KMS-11 (cell line): ENCODE measurements at regions not wholly inside any gene's neighbourhood (a gene's known extent, or its start where the extent isn't known, plus 50 kb on each side); places are given as distances from the start of the nearest gene placed in this dataset.

ENCODE experiments used
- H2AFZ ChIP-seq: fragments of 200-600 bp; sonication (generic); 2 replicates; pipeline ENCODE4 v1.6.1; 2016; ENCODE audit warnings: antibody characterized with exemption, mixed run types, low read depth
- H3K27ac ChIP-seq: fragments of 200-600 bp; sonication (generic); 2 replicates; pipeline ENCODE4 v1.6.1; 2016; ENCODE audit warnings: mild to moderate bottlenecking, mixed run types
- H3K27me3 ChIP-seq: fragments of 200-600 bp; sonication (generic); 2 replicates; pipeline ENCODE4 v1.6.1; 2017; ENCODE audit warnings: mild to moderate bottlenecking, low read depth, mixed run types, moderate library complexity; ENCODE audit not compliant: insufficient read depth
- H3K36me3 ChIP-seq: fragments of 200-600 bp; sonication (generic); 2 replicates; pipeline ENCODE4 v1.6.1; 2017; ENCODE audit warnings: mild to moderate bottlenecking, mixed run types; ENCODE audit not compliant: insufficient read depth
- H3K4me1 ChIP-seq: fragments of 200-600 bp; sonication (generic); 2 replicates; pipeline ENCODE4 v1.6.1; 2016; ENCODE audit warnings: mild to moderate bottlenecking, low read depth, mixed run types; ENCODE audit not compliant: poor library complexity, severe bottlenecking
- H3K4me2 ChIP-seq: fragments of 200-600 bp; sonication (generic); 2 replicates; pipeline ENCODE4 v1.7.0; 2016; ENCODE audit warnings: mild to moderate bottlenecking, mixed run types
- H3K4me3 ChIP-seq: fragments of 200-600 bp; sonication (generic); IDR thresholded peaks from 2 replicates; pipeline ENCODE4 v1.6.1; 2017; ENCODE audit warnings: low read depth, low read length, mixed read lengths; ENCODE audit not compliant: insufficient read depth
- H3K79me2 ChIP-seq: fragments of 200-600 bp; sonication (generic); 2 replicates; pipeline ENCODE4 v1.6.1; 2016; ENCODE audit warnings: low read depth, mixed run types; ENCODE audit not compliant: insufficient read depth
- H3K9ac ChIP-seq: fragments of 200-600 bp; sonication (generic); 2 replicates; pipeline ENCODE4 v1.6.1; 2016; ENCODE audit warnings: mild to moderate bottlenecking, mixed run types
- H4K20me1 ChIP-seq: fragments of 200-600 bp; sonication (generic); 2 replicates; pipeline ENCODE4 v1.6.1; 2016; ENCODE audit warnings: mild to moderate bottlenecking, mixed run types; ENCODE audit not compliant: insufficient read depth
- TF ChIP-seq, protein P1 (sequence below): fragments of 200-600 bp; sonication (generic); conservative IDR thresholded peaks from 2 replicates; pipeline ENCODE4 v1.6.1; 2017; ENCODE audit warnings: low read depth, mild to moderate bottlenecking, antibody characterized with exemption, low read length, moderate library complexity, mixed read lengths

GRCh38 chr10:77715536-77715935, 77.9 kb upstream of the KCNMA1 start:
- H3K4me3 ChIP-seq, result no peak overlapping the region

GRCh38 chr10:77715088-77715487, 77.5 kb upstream of the KCNMA1 start:
- H3K4me3 ChIP-seq, result no peak overlapping the region
- no peak overlapping the region for H3K9ac ChIP-seq
- H3K79me2 ChIP-seq, result no peaks in the 10 kb centered on the region
- TF ChIP-seq, protein P1, sequence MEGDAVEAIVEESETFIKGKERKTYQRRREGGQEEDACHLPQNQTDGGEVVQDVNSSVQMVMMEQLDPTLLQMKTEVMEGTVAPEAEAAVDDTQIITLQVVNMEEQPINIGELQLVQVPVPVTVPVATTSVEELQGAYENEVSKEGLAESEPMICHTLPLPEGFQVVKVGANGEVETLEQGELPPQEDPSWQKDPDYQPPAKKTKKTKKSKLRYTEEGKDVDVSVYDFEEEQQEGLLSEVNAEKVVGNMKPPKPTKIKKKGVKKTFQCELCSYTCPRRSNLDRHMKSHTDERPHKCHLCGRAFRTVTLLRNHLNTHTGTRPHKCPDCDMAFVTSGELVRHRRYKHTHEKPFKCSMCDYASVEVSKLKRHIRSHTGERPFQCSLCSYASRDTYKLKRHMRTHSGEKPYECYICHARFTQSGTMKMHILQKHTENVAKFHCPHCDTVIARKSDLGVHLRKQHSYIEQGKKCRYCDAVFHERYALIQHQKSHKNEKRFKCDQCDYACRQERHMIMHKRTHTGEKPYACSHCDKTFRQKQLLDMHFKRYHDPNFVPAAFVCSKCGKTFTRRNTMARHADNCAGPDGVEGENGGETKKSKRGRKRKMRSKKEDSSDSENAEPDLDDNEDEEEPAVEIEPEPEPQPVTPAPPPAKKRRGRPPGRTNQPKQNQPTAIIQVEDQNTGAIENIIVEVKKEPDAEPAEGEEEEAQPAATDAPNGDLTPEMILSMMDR, result peak; percentile 76
- no peaks in the 10 kb centered on the region; the same call in 1 of the 2 replicates for H3K27me3 ChIP-seq
- H2AFZ ChIP-seq, result no peak overlapping the region
- H3K27ac ChIP-seq, result no peak overlapping the region
- no peaks in the 10 kb centered on the region for H3K36me3 ChIP-seq
- H3K4me1 ChIP-seq, result no peaks in the 10 kb centered on the region
- H3K4me2 ChIP-seq, result no peak overlapping the region
- H4K20me1 ChIP-seq, result no peaks in the 10 kb centered on the region

More at GRCh38 chr10:77715536-77715935, 77.9 kb upstream of the KCNMA1 start:
- Histone ChIP-seq H3K4me2 (no peak overlapping the region), H3K27me3 (no peaks in the 10 kb centered on the region; the same call in 1 of the 2 replicates), H2AFZ (no peak overlapping the region), H3K27ac (no peak overlapping the region), H3K36me3 (no peaks in the 10 kb centered on the region), H3K9ac (no peak overlapping the region), H3K4me1 (no peaks in the 10 kb centered on the region), H3K79me2 (no peaks in the 10 kb centered on the region), H4K20me1 (no peaks in the 10 kb centered on the region)
- TF ChIP-seq, protein P1, result no peak

DNA sequence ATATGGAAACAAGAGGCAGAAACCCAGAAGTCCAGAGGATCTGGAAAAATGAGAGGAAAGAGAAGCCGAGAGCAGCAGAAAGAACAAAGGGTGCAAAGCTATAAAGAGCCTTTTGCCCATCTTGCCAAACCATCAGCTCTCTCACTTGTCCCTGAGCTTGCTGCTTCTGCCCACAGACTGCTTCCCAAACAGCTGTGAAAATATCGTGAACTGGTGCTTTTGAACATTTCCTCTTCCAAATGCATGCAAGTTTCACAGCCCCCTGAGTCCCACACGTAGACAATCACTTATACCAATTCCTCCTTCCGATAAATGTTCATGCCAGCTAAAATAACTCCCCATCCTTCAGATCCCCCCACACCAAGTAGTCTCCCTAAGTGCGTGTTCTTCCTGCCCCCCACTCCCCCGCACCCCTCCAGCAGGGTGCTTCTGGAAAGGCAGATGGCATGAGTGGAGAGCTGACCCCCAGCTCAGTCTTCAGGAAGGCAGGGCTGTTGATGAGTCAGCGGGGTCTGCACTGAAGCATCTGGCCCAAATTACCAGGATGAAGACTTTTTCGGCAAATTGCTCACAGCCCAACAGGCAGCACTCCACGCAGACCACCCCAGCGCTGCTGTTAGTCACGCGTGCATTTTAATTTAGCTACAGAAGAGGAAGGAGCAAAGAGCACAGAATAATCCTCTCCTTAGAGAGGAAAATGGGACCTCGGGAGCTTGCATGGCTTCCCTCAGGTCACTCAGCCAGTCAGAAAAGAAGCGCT, 76.1 kb upstream of the KCNMA1 start:
- no peaks in the 10 kb centered on the region for H3K36me3 ChIP-seq
- H4K20me1 ChIP-seq, result no peaks in the 10 kb centered on the region
- no peak overlapping the region for H3K9ac ChIP-seq
- H3K79me2 ChIP-seq, result no peaks in the 10 kb centered on the region
- TF ChIP-seq, protein P1, result no peak
- no peaks in the 10 kb centered on the region for H3K4me1 ChIP-seq
- H3K4me2 ChIP-seq, result no peak overlapping the region
- H2AFZ ChIP-seq, result no peak overlapping the region
- H3K27me3 ChIP-seq, result no peaks in the 10 kb centered on the region; the same call in 1 of the 2 replicates
- no peak overlapping the region for H3K27ac ChIP-seq
- H3K4me3 ChIP-seq, result no peak overlapping the region

GRCh38 chr10:77712207-77712606, 74.6 kb upstream of the KCNMA1 start:
- H3K4me3 ChIP-seq, result no peak overlapping the region
- H3K79me2 ChIP-seq, result no peaks in the 10 kb centered on the region

More at GRCh38 chr10:77712207-77712606, 74.6 kb upstream of the KCNMA1 start:
- Histone ChIP-seq H3K4me2 (no peak overlapping the region), H3K27ac (no peak overlapping the region), H4K20me1 (no peaks in the 10 kb centered on the region), H3K9ac (no peak overlapping the region), H3K4me1 (no peaks in the 10 kb centered on the region), H2AFZ (no peak overlapping the region), H3K36me3 (no peaks in the 10 kb centered on the region), H3K27me3 (no peaks in the 10 kb centered on the region; the same call in 1 of the 2 replicates)
- TF ChIP-seq, protein P1, result no peak
